Fibroblast of pulmonary artery (primary cell): ENCODE measurements at regions not wholly inside any gene's neighbourhood (a gene's known extent, or its start where the extent isn't known, plus 50 kb on each side); places are given as distances from the start of the nearest gene placed in this dataset.

ENCODE experiments used
- DNase-seq: peaks from one replicate; pipeline ENCODE4 v3.0.0-alpha.2; 2010; ENCODE audit warnings: low read depth
- H3K4me3 ChIP-seq: replicated peaks from 2 replicates; pipeline ENCODE4 v1.5.1; 2011; ENCODE audit warnings: low read depth, mild to moderate bottlenecking, control low read depth, low read length, moderate library complexity
- TF ChIP-seq, protein P1 (sequence below): IDR thresholded peaks from 2 replicates; pipeline ENCODE4 v1.5.1; 2011; ENCODE audit warnings: mild to moderate bottlenecking, control low read depth, low read length, inconsistent platforms; ENCODE audit errors: missing control alignments

DNA sequence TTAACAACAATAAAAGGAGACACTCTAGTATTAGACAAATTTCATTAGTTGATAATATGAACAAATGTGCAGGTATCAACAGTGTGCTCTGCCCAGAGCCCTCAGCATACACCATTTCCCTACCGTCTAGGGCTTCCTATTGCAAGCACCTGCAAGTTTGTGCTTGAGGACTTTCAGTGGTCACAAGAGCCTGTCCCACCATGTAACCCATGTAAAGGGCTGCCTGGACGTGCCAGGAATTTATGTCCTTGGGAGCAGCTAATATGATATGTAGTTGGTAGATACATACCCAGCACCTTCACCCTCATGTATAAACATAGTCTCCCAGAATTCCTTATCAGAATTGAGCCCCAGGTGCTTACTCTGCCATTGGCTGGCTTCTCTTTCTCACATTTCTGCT, 128.0 kb downstream of the UFM1 start:
- TF ChIP-seq, protein P1, sequence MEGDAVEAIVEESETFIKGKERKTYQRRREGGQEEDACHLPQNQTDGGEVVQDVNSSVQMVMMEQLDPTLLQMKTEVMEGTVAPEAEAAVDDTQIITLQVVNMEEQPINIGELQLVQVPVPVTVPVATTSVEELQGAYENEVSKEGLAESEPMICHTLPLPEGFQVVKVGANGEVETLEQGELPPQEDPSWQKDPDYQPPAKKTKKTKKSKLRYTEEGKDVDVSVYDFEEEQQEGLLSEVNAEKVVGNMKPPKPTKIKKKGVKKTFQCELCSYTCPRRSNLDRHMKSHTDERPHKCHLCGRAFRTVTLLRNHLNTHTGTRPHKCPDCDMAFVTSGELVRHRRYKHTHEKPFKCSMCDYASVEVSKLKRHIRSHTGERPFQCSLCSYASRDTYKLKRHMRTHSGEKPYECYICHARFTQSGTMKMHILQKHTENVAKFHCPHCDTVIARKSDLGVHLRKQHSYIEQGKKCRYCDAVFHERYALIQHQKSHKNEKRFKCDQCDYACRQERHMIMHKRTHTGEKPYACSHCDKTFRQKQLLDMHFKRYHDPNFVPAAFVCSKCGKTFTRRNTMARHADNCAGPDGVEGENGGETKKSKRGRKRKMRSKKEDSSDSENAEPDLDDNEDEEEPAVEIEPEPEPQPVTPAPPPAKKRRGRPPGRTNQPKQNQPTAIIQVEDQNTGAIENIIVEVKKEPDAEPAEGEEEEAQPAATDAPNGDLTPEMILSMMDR: no peak
- no peak for DNase-seq
- no peak overlapping the region for H3K4me3 ChIP-seq

DNA sequence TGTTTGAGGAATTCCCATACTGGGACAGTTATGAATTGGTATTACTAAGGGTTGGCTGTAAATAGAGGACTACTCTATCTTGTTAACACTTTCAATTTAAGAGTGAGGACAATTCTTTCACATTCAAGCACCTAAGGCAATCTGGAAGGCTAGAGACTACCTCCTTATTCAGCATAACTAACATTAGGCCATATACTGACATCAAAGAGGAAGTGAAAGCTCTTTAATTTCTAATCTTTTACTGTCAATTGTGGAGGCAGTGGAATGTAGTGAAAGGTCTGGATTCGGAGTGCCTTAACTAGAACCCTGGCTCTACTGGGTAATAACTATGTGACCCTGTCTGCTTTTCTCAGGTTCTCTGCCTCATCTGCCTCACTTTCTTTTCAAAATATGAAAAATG, 134.0 kb downstream of the UFM1 start:
- TF ChIP-seq, protein P1: no peak
- no peak overlapping the region for H3K4me3 ChIP-seq
- DNase-seq: no peak

DNA sequence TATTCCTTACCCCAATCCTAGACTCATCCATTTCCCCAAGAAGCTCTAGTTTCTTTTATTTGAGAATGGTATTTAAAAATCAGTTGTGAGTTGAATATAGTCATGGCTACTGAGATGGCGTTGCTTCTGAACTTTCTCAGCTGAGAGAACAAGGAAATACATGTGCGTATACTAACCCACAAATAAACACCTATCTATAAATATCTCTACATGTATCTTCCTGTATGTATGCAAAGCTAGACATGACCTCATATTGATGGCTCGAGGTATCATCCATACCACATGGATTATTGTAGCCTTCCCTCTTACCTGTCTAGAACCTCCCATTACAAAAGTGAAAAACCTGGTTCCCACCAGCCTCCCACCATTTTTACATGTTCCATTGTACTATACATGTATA, 141.0 kb downstream of the UFM1 start:
- H3K4me3 ChIP-seq: no peak overlapping the region
- no peak for DNase-seq
- TF ChIP-seq, protein P1: no peak

DNA sequence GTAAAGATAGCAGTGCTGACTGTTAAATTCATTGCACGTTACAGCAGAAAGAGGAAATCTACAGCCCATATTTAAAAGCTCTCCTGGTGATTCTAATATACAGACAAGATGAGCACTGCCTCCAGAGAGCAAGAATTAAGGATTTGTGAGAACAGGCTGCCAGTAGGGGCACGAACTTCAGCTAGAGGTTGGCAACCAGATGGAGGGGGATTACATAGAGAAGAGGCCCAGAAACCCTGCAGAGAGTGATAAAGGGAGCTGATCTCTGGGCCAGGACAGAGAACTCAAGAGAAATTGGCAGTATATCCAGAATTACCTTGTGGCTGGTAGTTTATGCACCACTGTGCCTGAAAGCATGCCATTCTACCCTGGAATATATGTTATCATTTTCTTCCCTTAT, 144.8 kb downstream of the UFM1 start:
- TF ChIP-seq, protein P1: no peak
- DNase-seq: no peak
- no peak overlapping the region for H3K4me3 ChIP-seq

DNA sequence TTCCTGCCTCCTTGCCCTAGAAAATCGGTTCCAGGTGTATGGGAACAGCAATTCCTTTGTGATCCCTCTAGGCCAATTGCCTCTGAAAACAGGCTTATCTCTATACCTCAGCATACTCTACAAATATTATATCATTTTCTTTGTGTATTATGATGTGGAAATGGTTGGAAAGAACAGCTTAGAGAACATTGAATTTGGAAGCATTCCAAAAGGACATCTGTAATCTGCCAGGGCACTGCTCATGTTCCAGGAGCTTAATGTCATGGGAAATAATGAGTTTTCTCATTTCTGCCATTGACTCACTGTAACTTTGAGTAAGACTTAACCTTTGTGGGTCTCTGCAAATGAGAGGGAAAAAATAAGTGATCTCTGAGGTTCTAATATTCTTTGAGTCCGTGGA, 147.3 kb downstream of the UFM1 start:
- peak; percentile 7 for DNase-seq
- TF ChIP-seq, protein P1: no peak
- H3K4me3 ChIP-seq: no peak overlapping the region

DNA sequence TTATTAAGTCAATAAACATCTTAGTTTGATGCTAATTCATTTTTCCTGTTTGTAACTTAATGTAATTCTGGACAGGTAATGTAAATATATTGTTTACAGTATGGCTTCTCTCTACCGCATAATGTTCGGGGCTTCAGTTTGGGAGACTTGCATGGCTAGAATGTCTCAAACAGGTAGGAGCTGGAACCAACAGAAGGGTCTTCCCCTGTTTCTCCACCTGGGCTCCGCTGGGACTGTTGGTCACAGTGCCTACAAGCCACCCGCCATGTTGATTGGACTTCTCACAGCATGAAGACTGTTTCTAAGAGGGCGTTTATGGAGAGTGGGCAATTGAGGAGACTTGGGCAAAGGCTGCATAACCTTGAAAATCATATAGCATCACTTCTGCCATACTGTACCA, 148.6 kb downstream of the UFM1 start:
- no peak for DNase-seq
- H3K4me3 ChIP-seq: no peak overlapping the region
- TF ChIP-seq, protein P1: no peak

DNA sequence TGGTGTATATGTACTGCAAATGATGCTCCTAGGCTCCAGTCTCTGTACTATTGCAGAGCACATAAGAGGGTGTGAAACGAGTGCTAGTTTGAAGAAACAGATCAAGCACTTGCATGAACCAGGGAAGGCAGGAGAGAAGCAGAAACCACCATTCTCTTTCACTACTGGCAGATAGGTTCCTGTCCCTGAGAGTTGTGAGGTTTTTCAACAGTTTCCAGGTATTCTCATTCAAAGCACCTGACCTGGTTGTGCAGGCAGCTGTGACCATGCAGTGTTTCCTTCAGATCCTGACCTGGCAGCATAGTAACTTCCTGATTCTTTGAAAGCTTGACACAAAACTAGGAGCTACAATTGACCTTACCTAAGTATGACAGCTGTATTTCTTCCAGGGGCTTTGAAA, 164.9 kb downstream of the UFM1 start:
- DNase-seq: no peak
- no peak overlapping the region for H3K4me3 ChIP-seq
- TF ChIP-seq, protein P1: no peak
